ENCODE measurements at regions not wholly inside any gene's neighbourhood (a gene's known extent, or its start where the extent isn't known, plus 50 kb on each side); places are given as distances from the start of the nearest gene placed in this dataset.
A peak's percentile ranks its signal among the peaks of the same experiment; 100 is the strongest.

DNA sequence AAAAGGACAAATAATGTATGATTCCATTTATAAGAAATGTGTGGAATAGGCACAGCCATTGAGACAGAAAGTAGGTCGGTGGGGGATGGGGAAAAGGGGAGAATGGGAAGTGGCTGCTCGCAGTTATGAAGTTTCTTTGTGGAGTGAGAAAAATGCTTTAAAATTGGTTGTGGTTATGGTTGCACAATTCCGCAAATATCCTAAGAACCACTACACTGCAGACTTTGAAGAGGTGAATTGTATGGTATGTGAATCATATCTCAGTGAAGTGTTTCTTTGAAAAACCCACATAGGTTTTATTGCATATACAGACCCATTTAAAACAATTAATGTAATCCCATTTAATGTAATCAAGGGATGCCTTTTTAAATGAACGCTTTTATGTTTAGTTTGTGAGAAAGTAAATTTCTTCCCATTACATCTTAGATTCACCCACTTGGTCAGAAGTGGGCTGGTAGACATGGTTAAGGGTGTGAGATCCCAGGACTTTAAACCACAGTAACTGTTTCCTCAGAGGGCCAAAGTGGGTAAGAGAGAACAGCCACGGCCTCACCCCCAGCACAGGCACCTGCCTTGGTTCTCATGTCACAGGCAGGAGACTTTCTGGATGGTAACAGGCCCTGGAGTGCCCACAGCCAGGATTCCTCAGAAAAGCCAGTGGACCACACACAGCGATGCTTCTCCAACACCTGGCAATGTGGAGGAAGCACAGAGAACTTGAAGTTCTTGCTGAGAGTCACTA lies 119.3 kb upstream of the GJB6 start:
- Histone ChIP-seq H3K36me3 (no peaks in the 10 kb centered on the region), H3K4me3 (no peak overlapping the region), H3K9me3 (no peaks in the 10 kb centered on the region), H3K27ac (no peak overlapping the region), H3K4me1 (no peaks in the 10 kb centered on the region), H3K27me3 (no peaks in the 10 kb centered on the region)
- in situ Hi-C loops (cut with MboI; ENCODE audit: low sequenced_read_pairs in 4 of 4) = no loop called here
- ATAC-seq (no peak), DNase-seq (no peak)
- TF ChIP-seq, protein P1, sequence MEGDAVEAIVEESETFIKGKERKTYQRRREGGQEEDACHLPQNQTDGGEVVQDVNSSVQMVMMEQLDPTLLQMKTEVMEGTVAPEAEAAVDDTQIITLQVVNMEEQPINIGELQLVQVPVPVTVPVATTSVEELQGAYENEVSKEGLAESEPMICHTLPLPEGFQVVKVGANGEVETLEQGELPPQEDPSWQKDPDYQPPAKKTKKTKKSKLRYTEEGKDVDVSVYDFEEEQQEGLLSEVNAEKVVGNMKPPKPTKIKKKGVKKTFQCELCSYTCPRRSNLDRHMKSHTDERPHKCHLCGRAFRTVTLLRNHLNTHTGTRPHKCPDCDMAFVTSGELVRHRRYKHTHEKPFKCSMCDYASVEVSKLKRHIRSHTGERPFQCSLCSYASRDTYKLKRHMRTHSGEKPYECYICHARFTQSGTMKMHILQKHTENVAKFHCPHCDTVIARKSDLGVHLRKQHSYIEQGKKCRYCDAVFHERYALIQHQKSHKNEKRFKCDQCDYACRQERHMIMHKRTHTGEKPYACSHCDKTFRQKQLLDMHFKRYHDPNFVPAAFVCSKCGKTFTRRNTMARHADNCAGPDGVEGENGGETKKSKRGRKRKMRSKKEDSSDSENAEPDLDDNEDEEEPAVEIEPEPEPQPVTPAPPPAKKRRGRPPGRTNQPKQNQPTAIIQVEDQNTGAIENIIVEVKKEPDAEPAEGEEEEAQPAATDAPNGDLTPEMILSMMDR (IDR thresholded peaks at IDR 0.05 in 4 of 5, conservative IDR thresholded peaks at IDR 0.05 in 1 of 5) = no peak
- TF ChIP-seq POLR2A (IDR thresholded peaks at IDR 0.05) = no peak
- intact Hi-C loops (cut with DNase I; ENCODE audit: low total_unique reads) = no loop called here

DNA sequence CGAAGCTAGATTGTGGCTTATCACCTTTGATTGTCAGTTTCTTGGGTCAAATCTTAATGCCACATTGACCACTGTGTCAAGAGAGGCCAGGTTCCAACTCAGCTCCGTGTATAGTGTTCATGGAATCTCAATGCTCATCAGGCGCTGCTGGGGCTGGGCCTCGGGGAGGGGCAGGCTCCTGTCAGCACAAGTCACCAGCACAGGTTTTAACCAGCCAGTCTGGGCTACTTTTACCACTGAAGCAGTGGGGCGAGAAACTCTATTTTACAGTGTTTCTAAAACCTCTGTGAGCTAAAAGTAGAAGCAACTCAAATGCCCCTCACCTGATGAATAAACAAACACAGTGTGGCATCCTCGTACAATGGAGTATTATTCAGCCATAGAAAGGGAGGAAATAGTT lies 118.7 kb upstream of the GJB6 start:
- DNase-seq = no peak
- H3K4me3 ChIP-seq = no peak overlapping the region
- intact Hi-C loops (cut with DNase I; ENCODE audit: low total_unique reads) = no loop called here

DNA sequence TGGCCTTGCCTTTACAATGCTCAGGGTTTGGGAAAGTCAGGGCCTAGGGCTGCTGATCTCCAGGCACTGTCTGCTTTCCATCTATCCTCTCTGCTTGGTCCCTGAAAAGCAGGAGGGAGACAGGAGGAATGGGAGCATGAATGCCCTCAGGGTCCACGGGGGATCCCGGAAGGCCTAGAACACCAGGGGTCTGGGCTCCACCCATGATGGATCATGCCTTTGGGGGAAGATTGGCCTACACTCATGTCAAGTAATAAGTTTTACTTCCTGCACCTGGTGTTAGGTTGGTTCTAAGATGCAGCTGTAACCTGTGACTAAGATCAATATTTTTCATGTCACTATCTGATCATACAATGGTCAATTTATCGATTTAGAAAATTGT lies 118.3 kb upstream of the GJB6 start:
- in situ Hi-C loops (cut with MboI; ENCODE audit: low sequenced_read_pairs in 4 of 4) = no loop called here
- ATAC-seq (no peak), DNase-seq (no peak)
- H3K9me3 ChIP-seq = no peaks in the 10 kb centered on the region
- no peak overlapping the region for H3K4me3 ChIP-seq
- H3K36me3 ChIP-seq = no peaks in the 10 kb centered on the region
- H3K27me3 ChIP-seq = no peaks in the 10 kb centered on the region
- intact Hi-C loops (cut with DNase I; ENCODE audit: low total_unique reads) = no loop called here
- no peak overlapping the region for H3K27ac ChIP-seq
- TF ChIP-seq, protein P1 (IDR thresholded peaks at IDR 0.05 in 4 of 5, conservative IDR thresholded peaks at IDR 0.05 in 1 of 5) = no peak
- TF ChIP-seq POLR2A (IDR thresholded peaks at IDR 0.05) = no peak
- H3K4me1 ChIP-seq = no peaks in the 10 kb centered on the region

More for the DNA sequence above, 118.7 kb upstream of the GJB6 start:
- ATAC-seq = no peak
- no peak overlapping the region for H3K27ac ChIP-seq
- in situ Hi-C loops (cut with MboI; ENCODE audit: low sequenced_read_pairs in 4 of 4) = no loop called here
- TF ChIP-seq, protein P1 (IDR thresholded peaks at IDR 0.05 in 4 of 5, conservative IDR thresholded peaks at IDR 0.05 in 1 of 5) = no peak
- no peak for TF ChIP-seq POLR2A (IDR thresholded peaks at IDR 0.05)
- H3K27me3 ChIP-seq = no peaks in the 10 kb centered on the region
- H3K9me3 ChIP-seq = no peaks in the 10 kb centered on the region
- no peaks in the 10 kb centered on the region for H3K36me3 ChIP-seq
- no peaks in the 10 kb centered on the region for H3K4me1 ChIP-seq

DNA sequence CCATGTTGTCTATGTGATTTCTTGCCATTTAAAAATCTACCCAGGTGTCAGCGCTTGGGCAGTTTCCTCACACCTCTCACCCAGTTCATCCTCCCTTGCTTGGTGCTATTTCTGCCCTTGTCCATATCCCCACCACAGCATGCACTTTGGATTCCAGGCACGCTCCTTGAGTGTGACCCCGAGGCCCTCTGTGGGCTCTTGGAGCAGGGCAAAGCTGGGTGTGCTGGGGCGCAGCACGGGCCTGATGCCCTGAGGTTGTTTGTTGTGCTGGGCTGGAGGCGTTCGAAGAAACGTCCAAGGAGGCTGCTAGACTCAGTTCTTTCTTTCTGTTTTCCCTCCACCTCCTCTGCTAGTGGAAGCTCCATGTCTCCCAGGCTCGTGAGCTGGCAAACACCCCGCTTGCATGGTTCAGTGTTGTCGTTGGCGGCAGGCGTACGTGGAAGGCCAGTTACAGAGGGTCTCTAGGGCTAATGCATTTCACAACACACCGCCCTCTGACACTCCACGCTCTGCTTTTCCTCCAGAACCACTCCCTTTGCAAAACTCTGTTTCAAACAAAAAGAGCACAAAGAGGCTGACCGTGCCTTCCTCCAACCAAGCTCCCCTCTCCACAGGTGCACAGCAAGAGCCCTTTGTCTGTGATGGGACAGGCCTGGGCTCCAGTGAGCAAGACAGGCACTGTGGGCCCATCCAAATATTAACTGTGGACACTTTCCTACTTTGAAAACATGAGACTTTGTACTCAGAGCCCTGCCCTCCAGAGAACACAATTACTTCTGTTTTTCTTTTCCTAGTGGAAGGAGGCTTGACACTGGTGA lies 117.7 kb upstream of the GJB6 start:
- no peaks in the 10 kb centered on the region for H3K9me3 ChIP-seq
- intact Hi-C loops (cut with DNase I; ENCODE audit: low total_unique reads) (no loop called here), in situ Hi-C loops (cut with MboI; ENCODE audit: low sequenced_read_pairs in 4 of 4) (no loop called here)
- no peaks in the 10 kb centered on the region for H3K36me3 ChIP-seq
- no peak overlapping the region for H3K27ac ChIP-seq
- no peaks in the 10 kb centered on the region for H3K27me3 ChIP-seq
- TF ChIP-seq POLR2A (IDR thresholded peaks at IDR 0.05) = no peak
- TF ChIP-seq, protein P1 (IDR thresholded peaks at IDR 0.05 in 4 of 5, conservative IDR thresholded peaks at IDR 0.05 in 1 of 5) = no peak
- peak in 1 of 2 donors; percentile 58 for ATAC-seq
- DNase-seq = peak; percentile 9 to 27
- H3K4me1 ChIP-seq = no peaks in the 10 kb centered on the region
- no peak overlapping the region for H3K4me3 ChIP-seq

Measured in gastrocnemius medialis (tissue), 4 donors.